ENCODE measurements at regions not wholly inside any gene's neighbourhood (a gene's known extent, or its start where the extent isn't known, plus 50 kb on each side); places are given as distances from the start of the nearest gene placed in this dataset.
A peak's percentile ranks its signal among the peaks of the same experiment; 100 is the strongest.

DNA sequence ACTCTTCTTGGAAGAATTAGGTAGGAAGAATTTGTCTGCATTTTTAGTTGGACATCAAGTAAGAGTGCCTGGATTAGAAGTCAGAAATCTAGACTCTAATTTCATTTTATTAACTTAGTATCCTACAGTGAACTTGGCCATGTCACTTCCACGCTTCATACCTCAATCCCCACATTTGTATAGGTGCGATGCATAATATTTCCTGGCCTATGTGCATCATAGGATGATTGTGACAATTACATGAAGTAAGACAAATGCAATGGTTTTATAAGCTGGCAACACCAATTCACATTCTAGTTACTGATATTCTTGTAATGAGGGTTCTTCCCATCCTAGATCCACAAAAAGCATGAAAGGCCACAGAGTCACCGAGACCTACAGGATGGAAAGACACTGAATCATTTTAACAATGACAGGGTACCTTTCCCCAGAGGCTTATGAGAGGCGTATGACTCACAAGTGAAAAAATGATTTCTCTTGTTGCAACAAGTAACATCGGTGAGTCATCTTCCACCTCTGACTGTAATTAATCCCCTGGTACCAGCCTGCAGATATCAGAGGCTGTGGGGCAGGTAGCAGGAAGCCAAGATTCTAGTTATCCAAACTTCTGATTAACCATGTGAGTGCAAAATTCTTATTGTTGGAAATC is 56.0 kb upstream of the OR5AK2 start:
- DNase-seq (ENCODE audit: insufficient read length, low spot score) (peak; percentile 1), FAIRE-seq (no peak)

- DNase-seq (ENCODE audit: insufficient read length, low spot score) (no peak), FAIRE-seq (no peak)
These were observed 65.6 kb upstream of the OR5AK2 start for GRCh38 chr11:56923116-56923515.

GRCh38 chr11:56922421-56922820 is 66.3 kb upstream of the OR5AK2 start:
- no peak for DNase-seq (ENCODE audit: insufficient read length, low spot score)
- no peak for FAIRE-seq

DNA sequence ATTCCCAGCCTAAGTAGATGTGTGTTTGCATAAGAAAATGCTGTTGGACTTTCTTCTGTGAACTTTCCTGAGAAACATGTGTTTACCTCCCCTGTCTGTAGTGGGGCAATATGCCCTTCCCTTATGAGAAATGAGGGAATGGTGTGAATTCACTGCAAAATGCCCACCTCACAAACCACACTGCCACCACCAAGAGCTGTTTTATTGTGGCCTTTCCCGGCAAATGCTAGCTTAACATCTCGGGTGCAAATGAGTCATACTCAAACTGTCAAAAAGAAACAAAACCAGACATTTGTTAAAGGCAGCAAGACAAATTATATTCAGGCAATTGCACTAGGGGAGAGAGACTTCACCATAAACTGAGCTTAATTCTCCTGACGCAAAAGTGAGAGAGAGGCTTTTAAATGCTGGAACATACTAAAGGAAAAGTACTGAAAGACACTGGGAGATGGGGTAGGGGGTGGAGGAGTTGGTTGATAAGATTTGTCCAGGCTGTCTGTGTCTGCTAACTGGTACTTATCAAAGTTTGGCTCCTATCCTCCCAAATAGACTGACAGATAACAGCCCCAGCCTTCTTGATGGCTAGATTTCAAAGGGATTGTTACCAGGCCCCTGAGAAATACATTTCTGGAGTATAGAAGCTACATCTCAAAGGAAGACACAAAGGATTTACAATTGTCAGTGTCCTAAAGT is 70.9 kb upstream of the OR5AK2 start:
- FAIRE-seq = no peak
- no peak for DNase-seq (ENCODE audit: insufficient read length, low spot score)

DNA sequence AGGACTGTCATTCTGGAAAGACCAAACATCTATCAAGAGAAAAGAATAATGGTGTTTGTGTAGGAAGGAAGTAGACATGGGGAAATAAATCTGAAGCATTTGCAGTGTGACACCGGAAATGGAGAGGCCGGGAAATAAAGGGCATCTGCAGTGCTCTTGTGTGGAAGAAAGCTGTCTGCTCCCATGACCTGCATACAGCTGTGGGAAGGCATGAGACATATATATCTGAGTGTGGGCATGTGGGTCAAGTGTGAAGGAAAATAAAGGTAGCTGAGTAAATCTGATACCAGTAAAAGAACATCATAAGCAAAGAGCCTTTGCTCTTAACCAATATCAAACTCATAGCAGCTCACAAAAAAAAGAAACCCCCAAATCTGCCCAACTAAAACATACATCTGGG is 72.1 kb upstream of the OR5AK2 start:
- FAIRE-seq = no peak
- no peak for DNase-seq (ENCODE audit: insufficient read length, low spot score)

DNA sequence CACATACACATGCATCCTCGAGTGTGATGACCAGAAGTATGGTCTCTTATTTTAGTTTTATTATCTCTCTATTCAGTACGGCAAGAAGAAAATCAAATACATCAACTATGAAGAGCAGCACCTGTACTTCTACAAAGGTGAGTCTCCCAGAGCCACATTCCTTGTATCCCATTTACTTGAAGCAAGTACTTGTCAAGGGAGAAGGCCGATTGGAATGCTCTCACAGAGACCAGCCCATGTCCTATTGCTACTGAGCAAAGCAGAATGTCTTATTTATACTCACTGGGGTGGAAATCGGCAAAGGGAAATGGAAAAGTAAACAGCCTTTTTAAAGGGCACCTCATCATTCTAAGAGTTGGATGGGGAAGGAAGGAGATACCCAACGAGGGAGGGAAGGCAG is 72.6 kb upstream of the OR5AK2 start:
- no peak for FAIRE-seq

DNA sequence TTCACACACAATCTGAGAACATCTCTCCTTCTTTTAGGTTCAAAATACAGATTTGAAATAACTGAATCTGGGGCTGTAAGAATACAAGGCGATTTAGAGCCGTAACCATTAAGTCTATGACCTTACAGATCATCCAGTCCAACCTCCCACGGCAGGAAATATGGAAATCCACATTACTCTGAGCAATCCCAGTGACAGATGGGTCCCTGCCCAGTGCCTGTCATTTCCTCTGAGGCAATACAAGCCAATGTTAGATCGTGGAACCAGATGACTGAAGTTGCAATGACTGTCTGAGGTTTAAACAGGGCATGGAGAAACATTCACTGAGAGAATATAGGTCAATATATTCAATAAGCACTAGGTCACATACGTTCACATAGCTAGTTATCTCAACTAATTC is 77.4 kb upstream of the OR5AK2 start:
- no peak for DNase-seq (ENCODE audit: insufficient read length, low spot score)
- no peak for FAIRE-seq

More for the DNA sequence above, 72.6 kb upstream of the OR5AK2 start:
- no peak for DNase-seq (ENCODE audit: insufficient read length, low spot score)

DNA sequence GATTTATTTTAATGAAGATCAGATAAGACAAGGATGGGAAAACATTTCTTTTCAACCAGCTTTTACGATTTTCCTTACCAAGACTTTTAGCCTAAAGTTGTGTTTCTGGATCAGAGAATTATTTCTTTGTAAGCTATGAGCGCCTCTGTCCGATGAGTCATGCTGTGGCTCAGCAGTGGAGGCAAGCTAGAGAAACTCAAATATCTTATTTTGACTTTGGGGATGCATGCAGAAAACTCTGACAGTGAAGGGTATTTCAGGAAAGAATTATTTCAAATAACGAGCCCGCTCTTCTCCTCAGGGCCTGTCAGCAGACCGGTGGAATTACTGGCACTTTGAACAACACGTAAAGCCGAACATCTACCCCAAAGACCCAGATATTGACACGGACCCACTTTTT is 77.9 kb upstream of the OR5AK2 start:
- FAIRE-seq = no peak

DNA sequence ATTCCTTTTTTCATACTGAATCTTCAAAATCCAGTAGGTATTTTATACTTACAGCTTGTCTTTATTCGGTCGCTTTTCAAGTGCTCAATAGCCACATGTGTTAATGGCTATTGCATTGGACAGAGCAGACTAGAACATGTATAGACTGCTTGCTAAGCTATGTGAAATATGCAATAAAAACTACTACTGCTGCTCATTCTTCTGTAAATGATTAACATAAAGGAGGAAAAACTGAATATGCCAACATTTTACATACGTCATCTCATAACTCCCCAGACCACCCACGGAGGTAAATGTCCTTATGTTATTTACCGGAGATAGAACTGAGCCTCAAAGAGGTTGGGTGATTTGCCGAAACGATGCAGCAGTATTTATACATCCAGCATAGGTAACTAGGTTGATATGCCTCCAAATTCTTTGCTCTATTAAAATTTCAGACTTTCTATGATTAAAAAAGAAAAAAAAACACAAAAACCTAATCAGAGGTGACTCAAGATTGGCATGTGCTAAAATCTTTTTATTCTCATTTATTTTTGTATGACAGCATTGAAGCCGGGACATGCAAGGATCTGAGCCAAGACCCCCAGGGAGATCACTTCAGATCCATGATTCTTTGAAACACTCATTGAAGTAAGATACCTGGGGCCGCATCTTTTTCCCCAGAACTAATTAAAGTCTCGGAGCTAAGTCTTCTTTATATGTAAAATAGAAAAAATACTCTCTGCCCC is 78.5 kb upstream of the OR5AK2 start:
- DNase-seq (ENCODE audit: insufficient read length, low spot score) (no peak), FAIRE-seq (no peak)

More for the DNA sequence above, 77.9 kb upstream of the OR5AK2 start:
- no peak for DNase-seq (ENCODE audit: insufficient read length, low spot score)

DNA sequence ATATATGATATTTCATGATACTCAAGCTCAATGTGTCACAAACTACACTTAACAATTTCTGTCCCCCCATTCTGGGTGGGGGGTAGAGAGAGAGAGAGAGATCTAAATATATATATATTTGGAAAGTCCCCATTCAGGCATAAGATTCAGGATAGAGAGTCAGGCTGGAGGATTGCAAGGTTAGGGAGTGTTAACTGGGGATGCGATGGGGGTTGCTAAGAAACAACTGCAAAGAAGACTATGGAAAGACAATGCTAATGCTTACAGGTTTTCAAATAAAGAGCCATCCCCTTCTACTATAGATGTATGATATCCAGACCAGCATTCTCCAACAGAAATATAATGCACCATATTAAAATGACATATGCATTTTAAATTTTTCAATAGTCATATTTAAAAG is 79.2 kb upstream of the OR5AK2 start:
- no peak for FAIRE-seq
- DNase-seq (ENCODE audit: insufficient read length, low spot score) = no peak

- FAIRE-seq = no peak
- no peak for DNase-seq (ENCODE audit: insufficient read length, low spot score)
These were observed 79.6 kb upstream of the OR5AK2 start for GRCh38 chr11:56909080-56909479.

GRCh38 chr11:56906683-56907148 is 82.0 kb upstream of the OR5AK2 start:
- DNase-seq (ENCODE audit: insufficient read length, low spot score) (no peak), FAIRE-seq (no peak)

GRCh38 chr11:56905936-56906335 is 82.8 kb upstream of the OR5AK2 start:
- FAIRE-seq (no peak), DNase-seq (ENCODE audit: insufficient read length, low spot score) (no peak)

DNA sequence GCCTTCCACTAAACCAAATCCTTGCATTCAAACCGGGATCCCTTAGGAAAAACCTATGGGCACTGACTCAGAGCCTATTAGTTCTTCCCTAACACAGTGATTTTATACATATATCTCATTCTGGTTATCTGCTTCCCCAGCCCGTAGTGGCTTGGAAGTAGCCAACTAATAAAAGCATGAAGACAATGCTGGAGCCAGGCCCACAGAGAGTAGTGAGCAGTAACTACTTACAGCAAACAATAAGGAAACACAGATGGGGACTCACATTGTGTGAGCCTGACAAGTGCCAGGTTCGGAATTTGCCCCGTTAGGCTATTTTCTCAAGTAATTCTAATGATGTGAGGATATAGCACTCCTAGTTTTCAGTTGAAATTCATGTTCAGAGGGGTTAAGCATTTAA is 83.3 kb upstream of the OR5AK2 start:
- DNase-seq (ENCODE audit: insufficient read length, low spot score) = no peak
- FAIRE-seq = no peak

- FAIRE-seq = no peak
- DNase-seq (ENCODE audit: insufficient read length, low spot score) = no peak
These were observed 89.9 kb upstream of the OR5AK2 start for GRCh38 chr11:56898856-56899255.

- FAIRE-seq = no peak
- no peak for DNase-seq (ENCODE audit: insufficient read length, low spot score)
These were observed 98.0 kb upstream of the OR5AK2 start for GRCh38 chr11:56890584-56891305.

DNA sequence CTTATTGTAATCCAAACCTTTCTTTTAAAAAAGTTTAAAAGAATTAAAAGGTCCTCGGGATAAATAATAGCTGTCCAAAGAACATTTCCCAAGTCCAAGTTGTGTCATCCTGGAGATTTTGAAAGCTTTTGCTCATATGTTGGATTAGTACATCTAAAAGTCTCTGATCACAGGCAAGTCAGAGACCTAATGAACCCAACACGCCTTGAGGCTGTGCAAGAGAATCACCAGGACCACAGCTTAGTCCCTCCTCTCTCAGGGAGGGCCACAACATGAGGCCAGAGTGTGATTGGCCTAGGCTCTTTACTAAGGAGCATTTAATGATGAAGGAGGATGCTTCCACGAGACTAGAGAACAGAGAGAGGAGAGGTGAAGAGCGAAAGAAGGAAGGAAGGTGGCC is 98.7 kb upstream of the OR5AK2 start:
- FAIRE-seq (no peak), DNase-seq (ENCODE audit: insufficient read length, low spot score) (no peak)

DNA sequence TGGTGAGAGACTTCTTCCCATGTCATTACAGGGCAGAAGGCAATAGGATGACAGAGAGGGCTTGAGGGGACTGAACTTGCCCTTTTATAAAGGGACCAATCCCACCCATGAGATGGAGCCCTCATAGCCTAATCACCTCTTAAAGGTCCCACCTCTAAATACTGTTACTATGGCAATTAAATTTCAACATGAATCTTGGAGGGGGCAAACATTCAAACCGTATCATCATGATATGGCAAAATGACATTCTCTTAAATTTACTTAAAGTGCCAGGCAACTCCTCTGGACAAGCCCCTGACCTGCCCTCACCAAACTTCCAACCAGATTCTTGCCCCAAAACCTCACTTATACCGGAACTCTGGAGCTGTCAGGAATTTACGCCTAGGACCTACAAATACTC is 100.8 kb upstream of the OR5AK2 start:
- FAIRE-seq = no peak
- DNase-seq (ENCODE audit: insufficient read length, low spot score) = no peak

- no peak for FAIRE-seq
- DNase-seq (ENCODE audit: insufficient read length, low spot score) = no peak
These were observed 102.3 kb upstream of the OR5AK2 start for GRCh38 chr11:56886455-56886854.

DNA sequence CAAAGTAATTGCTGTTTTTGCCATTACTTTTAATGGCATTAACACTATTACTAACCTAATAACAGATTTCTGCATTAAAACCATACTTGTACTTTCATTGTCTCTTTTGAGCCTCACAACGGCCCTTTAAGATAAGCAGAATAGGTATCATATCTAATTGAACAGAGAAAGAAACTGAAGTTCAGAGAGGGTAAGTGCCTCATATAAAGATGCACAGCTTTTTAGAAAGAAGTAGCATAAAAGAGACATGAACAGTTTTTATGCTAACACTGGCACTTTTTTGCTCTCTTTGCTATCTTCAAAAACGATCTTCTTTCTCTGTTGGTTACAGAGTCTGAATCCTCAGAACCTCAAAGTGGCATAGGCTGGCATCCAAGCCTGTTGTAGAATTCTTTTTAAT is 102.9 kb upstream of the OR5AK2 start:
- no peak for FAIRE-seq
- DNase-seq (ENCODE audit: insufficient read length, low spot score) = no peak

DNA sequence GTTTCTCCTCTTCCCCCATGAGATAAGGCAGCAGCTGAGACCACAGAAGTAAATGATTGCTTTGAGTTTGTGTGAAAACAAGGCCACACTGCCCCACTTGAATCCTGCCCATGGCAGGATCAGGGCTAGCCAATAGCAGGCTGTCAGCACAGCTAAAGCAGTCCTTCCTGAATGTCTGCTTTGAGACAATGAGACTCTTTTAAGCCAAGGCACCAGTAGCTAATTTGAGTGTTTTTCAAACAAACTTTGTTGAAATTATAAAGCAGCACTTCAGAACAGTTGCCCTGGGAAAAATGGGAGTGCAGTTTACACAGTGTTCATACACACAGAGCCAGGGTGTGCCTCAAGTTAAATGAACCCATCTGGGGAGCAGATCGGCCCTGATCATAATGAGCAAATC is 103.5 kb upstream of the OR5AK2 start:
- FAIRE-seq = no peak
- DNase-seq (ENCODE audit: insufficient read length, low spot score) = no peak
